DMS79 (cell line): ENCODE measurements at regions not wholly inside any gene's neighbourhood (a gene's known extent, or its start where the extent isn't known, plus 50 kb on each side); places are given as distances from the start of the nearest gene placed in this dataset.
"Not testable (repeated sequence)": the region's sequence is repeated elsewhere in the genome, so short reads cannot be mapped to it uniquely, and the experiment has no call there.

Experiments used
- DNase-seq: peaks from one replicate; lab custom pipeline; 2025; lab: John Stamatoyannopoulos, UW

DNA sequence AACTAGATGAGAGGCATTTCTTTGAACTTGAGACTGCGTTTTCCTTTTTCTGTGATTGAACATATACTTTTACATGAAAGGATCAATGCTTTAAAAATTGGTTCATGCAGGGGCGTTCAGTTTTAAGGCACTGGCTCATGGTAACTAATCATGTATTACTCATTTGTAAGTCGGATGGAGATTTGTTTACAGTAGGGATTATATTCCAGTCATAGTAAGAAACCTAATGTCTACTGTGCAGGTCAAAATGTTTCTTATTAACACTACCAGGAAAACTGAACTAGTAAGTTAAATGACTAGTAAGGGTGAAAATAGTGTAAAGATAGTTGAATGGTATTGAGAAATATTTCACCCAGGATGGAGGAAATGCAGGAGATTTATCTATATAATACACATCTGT lies 258.8 kb upstream of the GBE1 start:
- no peak for DNase-seq

DNA sequence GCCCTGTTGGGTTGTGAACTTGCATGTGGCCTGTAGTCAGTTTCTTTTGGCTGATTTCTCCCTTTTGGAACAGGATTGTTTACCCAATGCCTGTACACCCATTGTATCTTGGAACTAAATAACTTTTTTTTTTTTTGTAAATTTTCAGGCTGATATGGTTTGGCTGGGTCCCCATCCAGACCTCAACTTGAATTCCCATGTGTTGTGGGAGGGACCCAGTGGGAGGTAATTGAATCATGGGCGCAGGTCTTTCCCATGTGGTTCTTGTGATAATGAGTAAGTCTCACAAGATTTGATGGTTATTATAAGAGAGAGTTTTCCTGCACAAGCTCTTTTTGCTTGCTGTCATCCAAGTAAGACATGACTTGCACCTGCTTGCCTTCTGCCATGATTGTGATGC lies 253.8 kb upstream of the GBE1 start:
- DNase-seq: no peak

DNA sequence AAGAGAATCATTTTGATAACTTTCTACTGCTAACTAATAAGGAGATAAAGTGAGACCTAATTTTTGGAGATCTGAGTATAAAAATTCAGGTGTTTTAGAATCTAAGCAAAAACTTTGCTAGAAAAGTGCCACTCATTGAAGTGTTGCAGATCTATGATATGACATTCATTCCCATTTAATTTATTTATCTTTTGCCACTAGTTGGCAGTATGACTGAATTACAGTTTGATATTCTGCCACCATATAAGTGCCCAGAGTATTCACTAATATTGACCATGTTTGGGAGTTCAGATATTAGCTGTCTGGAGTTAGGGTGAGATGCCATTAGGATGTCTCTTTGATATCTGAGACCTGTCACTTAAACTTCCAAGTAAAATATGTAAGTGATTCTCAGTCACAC lies 251.3 kb upstream of the GBE1 start:
- DNase-seq: no peak

DNA sequence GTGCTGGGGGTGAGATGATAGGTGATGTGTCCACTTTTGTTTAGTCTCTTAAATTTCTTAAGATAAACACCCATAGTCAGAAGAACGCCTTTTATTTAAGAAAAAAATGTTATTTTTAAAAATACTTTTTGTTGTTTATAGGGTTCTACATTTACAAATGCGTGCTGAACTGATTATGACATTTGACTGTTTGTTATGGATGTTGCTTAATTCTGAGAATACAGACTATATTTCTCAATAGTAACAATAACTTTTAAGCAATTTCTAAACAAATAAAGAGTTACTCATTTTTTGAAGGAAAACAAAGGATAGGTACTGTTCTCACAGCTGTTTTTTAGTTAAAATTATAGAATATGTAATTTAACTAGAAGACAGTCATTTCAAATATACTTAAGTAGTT lies 249.9 kb upstream of the GBE1 start:
- no peak for DNase-seq

DNA sequence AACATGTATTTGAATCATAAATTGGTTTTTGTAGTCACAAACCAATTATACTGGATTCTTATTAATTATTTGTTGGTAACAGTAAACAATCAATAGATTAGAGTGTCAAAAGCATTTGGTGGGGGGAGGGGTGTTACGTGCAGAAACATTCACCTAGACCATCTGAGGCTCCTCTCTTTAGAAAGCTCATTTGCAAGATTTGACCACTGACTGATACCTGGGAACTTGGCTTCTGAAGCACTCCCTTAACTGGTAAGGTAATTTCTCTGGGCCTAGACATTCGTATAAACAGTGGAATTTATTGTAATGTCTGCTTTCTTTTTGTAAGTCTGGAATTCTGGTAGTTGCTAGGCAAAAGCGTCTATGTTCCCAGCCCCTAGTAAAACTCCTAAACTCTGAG lies 243.8 kb upstream of the GBE1 start:
- no peak for DNase-seq

DNA sequence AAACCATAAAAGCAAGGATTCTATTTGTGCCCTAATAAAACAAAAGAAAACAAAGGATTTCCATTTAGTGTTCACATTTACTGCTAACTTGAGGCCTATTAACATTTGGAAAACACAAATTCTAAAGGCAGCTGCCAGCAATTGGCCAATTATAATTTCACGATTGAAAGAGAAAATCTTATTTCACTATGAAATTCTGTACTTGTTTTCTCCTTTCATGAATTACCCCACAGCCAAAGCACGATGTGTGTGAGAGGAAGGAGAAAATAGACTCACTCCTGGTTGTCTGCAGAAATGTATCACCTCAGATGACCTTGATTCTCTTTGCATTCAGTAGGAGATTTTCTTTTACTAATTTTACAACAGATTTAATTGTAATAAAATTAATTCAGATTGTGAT lies 242.8 kb upstream of the GBE1 start:
- DNase-seq: no peak

DNA sequence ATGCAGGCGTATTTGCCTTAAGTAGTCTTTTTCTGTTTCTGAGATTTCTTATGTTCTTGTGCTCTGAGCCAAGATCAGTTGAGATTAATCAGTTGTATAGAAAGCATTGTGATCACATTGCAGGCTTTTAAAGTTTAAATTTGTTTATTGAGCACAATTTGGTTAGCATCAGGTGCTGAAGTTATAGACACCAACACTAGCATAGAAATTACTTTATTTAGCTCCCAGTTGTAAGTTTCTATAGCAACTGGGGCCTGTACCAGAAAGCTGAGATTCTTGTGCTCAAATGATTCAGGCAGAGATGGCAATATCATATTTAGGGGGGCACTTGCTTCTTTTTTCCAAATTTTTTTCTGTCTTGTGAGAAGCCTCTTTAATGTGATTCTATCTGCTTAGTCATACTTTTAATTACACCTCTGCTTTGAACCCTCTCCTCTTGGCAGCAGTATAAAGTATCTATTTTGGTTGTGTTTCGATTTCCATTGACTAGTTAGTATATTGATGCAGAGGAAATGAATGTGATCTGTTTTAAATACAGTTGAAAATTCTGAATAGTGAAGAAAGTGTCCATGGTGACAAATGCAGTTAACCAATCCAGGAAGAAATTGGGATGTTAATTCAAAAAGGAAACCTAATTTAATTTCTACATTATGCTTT lies 241.7 kb upstream of the GBE1 start:
- DNase-seq: no peak

DNA sequence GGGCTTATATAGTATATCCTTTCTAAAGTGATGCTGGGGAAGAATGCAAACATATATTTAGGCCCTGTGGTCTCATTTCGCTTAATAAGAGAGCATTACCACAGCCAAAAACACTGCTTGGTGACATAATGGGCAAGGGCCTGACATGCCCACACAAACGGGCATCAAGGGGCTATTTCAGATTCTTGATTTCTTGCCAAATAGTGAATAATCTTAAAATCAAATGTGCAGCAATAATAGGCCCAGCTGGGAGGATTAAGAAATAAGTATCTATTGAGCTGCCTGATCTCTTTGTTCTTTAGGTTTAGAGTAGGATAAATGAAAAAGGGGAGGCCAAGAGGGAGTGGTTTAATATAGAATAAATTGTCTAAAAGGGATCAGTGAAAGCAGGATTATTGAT lies 241.0 kb upstream of the GBE1 start:
- no peak for DNase-seq

DNA sequence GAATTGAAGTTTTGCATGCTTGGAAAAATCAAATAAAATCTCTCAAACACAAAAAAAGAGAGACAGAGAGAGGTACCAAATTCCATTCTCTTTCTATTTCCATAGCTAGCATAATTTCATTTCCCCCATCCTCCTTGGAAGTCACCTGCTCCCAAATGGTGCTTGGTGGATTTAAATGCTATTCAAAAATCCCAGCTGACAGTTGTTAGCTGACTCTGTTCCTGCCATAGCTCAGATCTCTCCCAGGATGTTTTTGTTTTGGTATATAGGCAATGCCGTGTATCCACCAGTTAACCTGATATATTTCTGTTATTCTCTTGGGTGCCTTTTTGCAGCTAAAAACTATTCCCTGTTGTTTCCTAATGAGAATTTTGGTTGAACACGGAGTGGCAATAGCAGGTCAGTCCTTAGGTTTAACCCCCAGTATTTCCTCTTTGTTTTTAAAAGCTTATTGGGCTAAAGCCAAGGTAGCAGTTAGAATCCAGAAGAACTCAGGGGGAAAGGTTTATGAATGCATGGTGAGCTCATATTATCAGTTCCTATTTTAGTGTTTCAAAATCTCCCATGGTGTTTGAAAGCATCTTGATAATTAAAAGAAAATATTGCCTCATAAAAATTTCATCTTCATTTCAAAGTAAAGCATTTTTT lies 240.0 kb upstream of the GBE1 start:
- DNase-seq: no peak

DNA sequence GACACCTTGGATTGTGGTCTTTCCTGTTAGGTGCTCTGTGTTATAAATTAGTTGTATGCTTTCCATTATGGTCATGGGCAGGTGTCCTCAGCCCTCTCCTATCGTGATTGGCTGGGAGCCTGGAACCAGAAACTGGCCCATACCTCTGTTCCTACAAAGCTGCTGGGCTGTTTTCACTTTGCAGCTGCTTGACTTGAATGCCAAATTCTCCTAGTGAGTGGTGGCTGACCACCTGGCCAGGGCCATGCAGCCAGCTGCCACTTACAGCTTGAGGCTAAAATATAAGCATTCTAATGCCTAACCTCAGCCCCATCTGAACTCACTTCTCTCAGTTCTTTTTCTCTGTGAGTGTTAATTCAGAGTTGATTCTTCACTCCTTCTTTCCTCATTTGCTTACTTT lies 239.3 kb upstream of the GBE1 start:
- no peak for DNase-seq

DNA sequence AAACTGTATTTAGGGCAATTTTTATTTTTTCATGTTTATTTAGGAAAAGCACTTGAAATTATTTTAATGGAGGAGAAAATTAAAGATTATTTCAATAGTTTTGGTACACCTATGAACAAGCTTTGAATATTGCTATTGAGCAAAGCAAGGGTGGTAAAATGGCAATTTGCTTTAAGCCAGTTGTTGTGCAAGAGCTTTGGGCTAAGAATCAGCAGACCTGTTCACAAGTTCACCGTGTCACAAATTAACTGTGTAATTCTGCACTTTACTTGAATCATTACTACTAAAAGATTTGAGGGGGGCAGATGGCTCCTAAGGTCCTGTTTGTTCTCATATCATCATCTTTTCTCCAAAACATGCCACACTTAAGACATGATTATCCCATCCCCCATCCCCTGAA lies 238.9 kb upstream of the GBE1 start:
- no peak for DNase-seq

DNA sequence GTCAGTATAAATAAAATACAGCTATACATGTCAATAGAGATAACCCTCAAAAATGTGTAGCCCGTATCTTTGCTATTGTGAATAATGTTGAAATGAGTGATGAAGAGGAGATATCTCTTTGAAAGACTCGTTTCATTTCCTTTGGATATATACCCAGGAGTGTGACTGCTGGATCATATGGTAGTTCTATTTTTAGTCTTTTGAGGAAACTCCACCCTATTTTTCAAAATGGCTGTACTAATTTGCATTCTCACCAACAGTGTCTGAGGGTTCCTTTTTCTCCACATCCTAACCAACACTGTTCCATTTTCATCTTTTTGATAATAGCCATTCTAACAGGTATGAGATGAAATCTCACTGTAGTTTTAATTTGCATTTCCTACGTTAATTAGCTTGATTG lies 237.5 kb upstream of the GBE1 start:
- DNase-seq: no peak

DNA sequence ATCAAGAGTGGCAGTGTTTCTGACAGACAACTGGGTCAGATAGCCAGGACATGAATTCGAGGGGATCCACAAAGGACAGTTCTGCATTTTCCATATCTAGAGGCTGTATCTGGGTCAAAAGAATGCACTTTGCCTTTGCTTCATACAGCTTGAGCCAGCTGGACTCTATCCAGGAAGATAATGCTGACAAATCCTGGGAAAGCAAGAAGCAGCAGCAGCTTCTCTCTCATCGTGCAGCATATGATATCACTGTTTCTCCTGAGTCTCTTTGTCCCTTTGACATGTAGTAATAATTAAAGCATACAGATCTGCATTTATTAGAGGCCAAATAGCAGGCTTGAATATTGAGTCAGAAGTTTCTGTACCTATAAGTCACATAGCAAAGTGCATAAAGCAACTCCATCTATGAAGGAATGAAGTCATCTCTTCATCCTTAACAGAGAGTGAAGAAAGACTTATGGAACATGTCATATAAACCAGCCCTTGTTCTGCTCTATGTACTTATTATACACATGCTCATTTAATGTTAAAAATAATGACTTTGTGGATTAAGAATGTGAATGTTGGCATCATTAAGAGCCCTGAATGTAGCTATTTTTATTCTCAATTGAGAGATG lies 236.8 kb upstream of the GBE1 start:
- DNase-seq: no peak

DNA sequence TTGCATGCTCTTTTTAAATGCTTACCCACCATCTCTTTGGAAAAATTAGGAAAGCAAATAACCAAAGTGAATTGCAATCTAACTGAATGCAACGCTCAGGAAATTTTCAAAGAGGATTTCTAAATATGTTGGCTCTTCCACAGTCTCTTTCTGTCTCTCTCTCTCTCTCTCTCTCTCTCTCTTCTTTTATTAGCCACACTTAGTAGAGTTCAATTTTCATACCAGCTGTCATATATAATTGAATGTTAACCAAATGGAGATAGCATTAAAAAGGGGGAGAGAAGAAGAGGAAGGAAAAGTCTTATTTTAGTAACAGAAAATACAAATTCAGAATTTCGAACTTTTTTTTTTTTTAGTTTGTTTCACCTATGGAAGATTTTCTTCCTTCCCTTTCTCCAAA lies 235.9 kb upstream of the GBE1 start:
- DNase-seq: no peak

DNA sequence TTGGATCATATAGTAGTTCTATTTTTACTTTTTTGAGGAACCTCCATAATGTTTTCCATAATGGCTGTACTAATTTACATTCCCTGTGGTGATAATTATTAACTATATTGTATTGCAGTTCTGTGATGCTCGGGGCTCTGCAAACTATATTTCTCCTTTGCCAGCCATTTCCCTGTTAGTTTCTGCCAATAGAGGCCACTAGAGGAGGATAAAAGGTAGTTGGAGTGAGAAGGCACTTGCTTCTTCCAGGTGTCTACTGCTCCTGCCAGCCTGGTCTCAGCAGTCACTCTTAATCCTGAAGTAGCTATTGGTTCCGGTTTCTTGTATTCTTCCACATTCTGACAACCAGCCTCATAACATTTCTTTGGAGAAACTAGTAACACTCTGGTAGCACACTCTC lies 233.9 kb upstream of the GBE1 start:
- no peak for DNase-seq

DNA sequence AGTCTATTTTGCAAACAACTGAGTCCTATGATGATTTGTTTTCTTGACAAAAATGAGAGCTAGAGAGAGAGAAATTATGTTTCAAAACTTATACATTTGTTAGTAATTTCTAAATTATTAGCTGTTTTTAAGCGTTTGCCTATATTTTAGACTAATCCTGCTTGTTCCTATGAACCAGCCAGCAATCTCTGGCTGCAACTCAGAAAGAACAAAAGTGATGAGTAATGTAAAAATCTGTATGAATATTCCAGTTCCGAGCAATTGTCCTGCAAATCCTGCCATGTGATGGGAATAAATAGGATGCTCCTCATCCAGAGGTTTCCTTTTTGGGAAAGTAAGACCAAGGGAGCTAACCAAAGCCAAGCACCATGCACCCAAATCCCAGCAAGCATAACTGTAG lies 228.3 kb upstream of the GBE1 start:
- DNase-seq: no peak

DNA sequence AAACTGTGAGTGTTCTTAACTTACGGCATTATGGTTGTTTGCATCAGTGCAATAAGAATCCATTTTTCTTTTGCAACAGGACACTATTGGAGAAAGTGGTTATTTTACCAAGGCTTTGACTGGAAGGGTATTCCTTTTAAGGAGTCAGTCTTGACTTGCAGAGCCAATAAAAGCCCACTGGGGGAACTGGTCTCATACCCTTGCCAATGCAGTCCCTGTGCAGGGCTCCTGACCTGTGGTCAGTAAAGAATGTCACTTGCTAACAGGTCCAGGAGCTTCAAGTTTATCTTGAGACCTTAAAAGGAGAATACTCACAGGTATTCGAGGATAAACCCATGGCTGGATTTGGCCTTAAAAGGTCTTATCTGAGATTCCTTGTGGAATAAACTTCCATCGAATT lies 227.8 kb upstream of the GBE1 start:
- DNase-seq: no peak

DNA sequence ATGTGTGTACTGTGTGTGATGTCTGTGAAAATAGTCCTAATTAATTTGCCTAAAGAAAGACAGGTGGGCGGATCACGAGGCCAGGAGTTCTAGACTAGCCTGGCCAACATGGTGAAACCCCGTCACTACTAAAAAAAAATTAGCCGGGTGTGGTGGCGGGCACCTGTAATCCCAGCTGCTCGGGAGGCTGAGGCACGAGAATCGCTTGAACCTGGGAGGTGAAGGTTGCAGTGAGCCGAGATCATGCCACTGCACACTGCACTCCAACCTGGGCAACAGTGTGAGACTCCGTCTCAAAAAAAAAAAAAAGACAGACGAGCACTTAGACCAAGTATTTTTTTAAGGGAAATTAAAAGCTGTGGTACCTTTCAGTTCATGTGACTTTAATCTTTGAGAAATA lies 226.0 kb upstream of the GBE1 start:
- not testable (repeated sequence) for DNase-seq

DNA sequence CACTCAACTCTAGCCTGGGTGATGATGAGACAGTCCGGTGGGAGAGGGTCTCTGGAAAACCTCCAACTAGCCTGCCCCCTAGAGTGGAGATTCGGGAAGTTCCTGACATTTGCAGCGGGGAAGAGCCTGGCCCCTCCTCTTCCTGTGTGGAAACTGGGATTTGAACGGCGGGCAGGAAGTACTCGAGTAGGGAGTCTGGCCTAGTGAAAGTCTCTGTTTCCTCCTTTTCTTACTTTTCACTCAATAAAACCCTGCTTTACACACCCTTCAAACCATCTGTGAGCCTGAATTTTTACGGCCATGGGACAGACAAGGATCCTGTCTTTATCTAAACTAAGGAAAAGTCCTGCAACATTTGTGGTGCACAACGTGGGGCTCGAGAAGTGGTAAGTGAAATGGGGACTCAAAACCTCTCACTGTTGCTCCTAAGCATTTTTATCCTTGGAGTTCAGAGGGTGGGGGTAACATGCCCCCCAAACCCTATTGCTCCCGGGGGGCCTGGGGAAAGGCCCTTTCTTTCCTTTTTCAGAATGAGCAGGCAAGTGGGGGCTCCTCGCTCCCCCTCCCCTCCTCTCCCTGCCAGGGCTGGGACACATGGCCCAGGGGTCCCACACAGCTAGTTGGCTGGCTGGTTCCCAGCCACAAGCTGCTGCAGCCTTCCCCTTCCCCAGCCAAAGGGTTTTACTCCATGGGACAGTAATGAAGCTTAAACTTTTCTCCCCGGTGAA lies 224.7 kb upstream of the GBE1 start:
- DNase-seq: no peak

DNA sequence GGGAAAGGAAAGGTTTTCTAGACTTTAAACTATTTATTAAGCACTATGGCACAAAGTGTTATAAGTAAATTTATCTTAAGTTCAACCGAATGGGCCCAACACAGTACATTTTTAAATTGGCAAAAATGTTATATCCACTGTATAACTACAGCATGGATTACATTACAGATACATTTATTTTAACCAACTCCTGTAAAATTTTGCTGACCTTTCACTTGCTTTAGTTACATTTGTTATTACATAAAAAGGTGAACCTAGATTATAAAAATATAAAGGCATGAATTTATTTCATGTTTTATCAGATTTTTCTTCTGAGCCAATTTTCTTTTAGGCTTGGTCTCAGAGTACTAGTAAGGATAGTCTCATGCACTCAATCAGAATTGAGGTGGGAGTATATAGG lies 221.9 kb upstream of the GBE1 start:
- DNase-seq: no peak

DNA sequence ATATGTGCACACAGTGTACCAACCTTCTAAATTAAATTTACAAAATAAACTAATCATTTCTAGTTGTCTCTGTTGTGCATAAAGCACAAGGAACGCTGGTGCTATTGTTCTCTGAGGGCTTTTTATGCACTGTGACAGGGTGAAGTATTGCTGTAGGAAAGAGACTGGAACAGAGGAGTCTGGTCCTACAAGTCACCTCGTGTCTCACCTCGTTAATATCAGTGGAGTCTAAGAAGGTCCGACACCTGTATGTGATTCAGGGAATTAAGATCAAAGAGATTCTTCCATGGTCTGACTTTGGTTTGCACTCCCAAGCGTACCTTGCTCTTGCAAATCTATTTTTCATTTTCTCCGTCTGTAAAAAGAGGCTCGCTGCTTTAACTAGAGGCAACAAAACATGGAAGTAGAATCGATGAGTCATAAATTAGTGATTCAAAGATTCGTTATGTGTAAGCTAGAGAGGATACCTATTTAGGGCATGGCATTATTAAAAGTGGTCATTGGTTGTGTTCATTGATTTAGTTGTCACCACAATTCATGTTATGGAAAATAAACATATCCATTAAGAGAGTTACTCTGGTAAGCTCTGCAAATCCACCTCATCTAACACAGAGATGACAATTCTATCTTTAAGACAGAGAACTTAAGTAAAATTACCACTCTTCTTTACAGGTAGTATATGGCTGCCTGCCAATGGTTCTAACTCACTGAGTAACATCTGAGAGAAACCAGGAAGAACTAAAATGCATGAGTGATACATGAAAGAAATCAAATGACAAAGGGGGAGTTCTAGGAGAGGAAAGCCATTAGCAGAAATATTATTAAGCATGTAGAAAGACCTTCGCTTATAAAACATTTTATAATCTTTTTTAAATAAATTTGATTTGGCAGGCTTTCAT lies 219.4 kb upstream of the GBE1 start:
- no peak for DNase-seq

DNA sequence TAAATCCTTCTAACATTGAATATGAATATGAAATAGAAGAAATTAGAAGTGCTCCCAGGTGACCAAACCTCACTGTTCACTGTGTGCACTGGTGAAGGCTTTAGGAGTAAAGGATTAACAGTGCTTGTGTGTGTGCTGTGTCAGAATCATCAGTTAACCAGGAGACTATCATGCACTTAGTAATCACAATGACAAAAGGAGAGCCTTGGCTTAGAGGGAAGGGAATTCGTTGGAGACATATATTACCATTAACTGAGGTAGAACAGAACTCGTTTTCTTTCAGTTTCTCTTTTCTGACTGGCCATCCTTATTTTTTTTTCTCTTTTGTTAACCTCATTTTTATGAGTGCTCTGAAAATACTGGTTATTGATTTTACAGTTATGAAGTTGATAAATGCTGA lies 213.3 kb upstream of the GBE1 start:
- no peak for DNase-seq
